Endothelial cell of umbilical vein (primary cell): ENCODE measurements at regions not wholly inside any gene's neighbourhood (a gene's known extent, or its start where the extent isn't known, plus 50 kb on each side); places are given as distances from the start of the nearest gene placed in this dataset.
"Not testable (repeated sequence)": the region's sequence is repeated elsewhere in the genome, so short reads cannot be mapped to it uniquely, and the experiment has no call there.

Experiments used
- BruUV-seq: library from RNA; stranded (reverse); fragments of 400-500 nt; replicated peaks from 2 replicates; lab custom pipeline; 2021; lab: Mats Ljungman, UMichigan
- CTCF ChIA-PET: fragments of 300-600, 350-600 bp; sonication (Branson Sonifier 250); formaldehyde crosslinking; loops from one replicate; lab custom pipeline; 2021; ENCODE audit warnings: antibody characterized with exemption, inconsistent platforms; lab: Charles Lee
- POLR2A ChIA-PET: fragments of 300-600, 350-600 bp; sonication (Branson Sonifier 250); formaldehyde crosslinking; loops from one replicate; lab custom pipeline; 2021; ENCODE audit warnings: antibody characterized with exemption, inconsistent platforms; lab: Charles Lee
- DNase-seq: peaks from one replicate; pipeline ENCODE4 v3.0.0-alpha.2; 2011; ENCODE audit warnings: low read depth, low spot score
- FAIRE-seq: peaks from 2 replicates; lab custom pipeline; 2011; peaks lifted over from hg19 to GRCh38; lab: Jason Lieb, UNC
- H2AFZ ChIP-seq: 2 replicates; pipeline ENCODE4 v1.6.0; 2012; ENCODE audit warnings: low read depth, low read length, control low read depth, inconsistent platforms
- H3K27ac ChIP-seq: 2 replicates; pipeline ENCODE4 v1.5.1; 2011; ENCODE audit warnings: low read depth, mild to moderate bottlenecking, control low read depth, low read length, moderate library complexity; ENCODE audit not compliant: insufficient read depth
- H3K27me3 ChIP-seq, 2 experiments: 2 replicates each; pipeline versions ENCODE4 v1.6.0 to v1.6.1; 2011; ENCODE audit warnings: low read length in 2 of 2, mixed read lengths in 1 of 2; ENCODE audit not compliant: control insufficient read depth in 2 of 2, insufficient read depth in 2 of 2
- H3K36me3 ChIP-seq, 2 experiments: 2 replicates in 1 of 2; 3 replicates in 1 of 2; pipeline ENCODE4 v1.5.1; 2011; ENCODE audit warnings: low read length in 2 of 2, mild to moderate bottlenecking in 1 of 2, moderate library complexity in 1 of 2; ENCODE audit not compliant: control insufficient read depth in 2 of 2, insufficient read depth in 2 of 2; ENCODE audit errors: extremely low read depth in 1 of 2
- H3K4me1 ChIP-seq: 3 replicates; pipeline ENCODE4 v1.5.1; 2011; ENCODE audit warnings: mild to moderate bottlenecking, low read length; ENCODE audit not compliant: control insufficient read depth, insufficient read depth; ENCODE audit errors: extremely low read depth
- H3K4me2 ChIP-seq: 2 replicates; pipeline ENCODE4 v1.6.1; 2011; ENCODE audit warnings: low read length, control low read depth, mixed read lengths; ENCODE audit not compliant: insufficient read depth
- H3K4me3 ChIP-seq, 3 experiments: fragments of 200-600 bp in 1 of 3; sonication (generic), shearing (Covaris generic) in 1 of 3; replicated peaks in 1 of 3; 2 replicates each; pipeline ENCODE4 v1.5.1; 2011 to 2016; ENCODE audit warnings: control low read depth in 3 of 3, low read length in 3 of 3, mild to moderate bottlenecking in 2 of 3, inconsistent platforms in 1 of 3, low read depth in 1 of 3, moderate library complexity in 1 of 3; ENCODE audit not compliant: insufficient read depth in 1 of 3
- H3K79me2 ChIP-seq: 2 replicates; pipeline ENCODE4 v1.6.0; 2012; ENCODE audit warnings: low read length, inconsistent platforms; ENCODE audit not compliant: control insufficient read depth, insufficient read depth
- H3K9ac ChIP-seq: replicated peaks from 2 replicates; pipeline ENCODE3; 2011; ENCODE audit warnings: low read length, control low read depth; ENCODE audit not compliant: insufficient read depth; ENCODE audit errors: extremely low read depth
- H3K9me1 ChIP-seq: replicated peaks from 3 replicates; pipeline ENCODE4 v1.6.0; 2011; ENCODE audit warnings: mild to moderate bottlenecking, low read length; ENCODE audit not compliant: control insufficient read depth, insufficient read depth; ENCODE audit errors: extremely low read depth
- H3K9me3 ChIP-seq: replicated peaks from 2 replicates; pipeline ENCODE4 v1.5.1; 2012; ENCODE audit warnings: low read length, inconsistent platforms; ENCODE audit not compliant: control insufficient read depth, insufficient read depth
- H4K20me1 ChIP-seq: replicated peaks from 2 replicates; pipeline ENCODE3; 2011; ENCODE audit warnings: mild to moderate bottlenecking, low read length; ENCODE audit not compliant: control insufficient read depth, insufficient read depth; ENCODE audit errors: extremely low read depth
- EZH2 ChIP-seq: IDR thresholded peaks from 2 replicates; pipeline ENCODE4 v1.6.1; 2012; ENCODE audit warnings: borderline replicate concordance, low read depth, mild to moderate bottlenecking, moderate library complexity, low read length, inconsistent platforms; ENCODE audit not compliant: severe bottlenecking
- FOS ChIP-seq: IDR thresholded peaks from 2 replicates; pipeline ENCODE4 v1.6.1; 2011; ENCODE audit warnings: mild to moderate bottlenecking, low read length, moderate library complexity, borderline replicate concordance; ENCODE audit not compliant: insufficient read depth
- GATA2 ChIP-seq: IDR thresholded peaks from 2 replicates; pipeline ENCODE4 v1.7.0; 2011; ENCODE audit warnings: low read depth, mild to moderate bottlenecking, moderate library complexity, mixed read lengths, low read length; ENCODE audit not compliant: insufficient read length, insufficient read depth
- JUN ChIP-seq: IDR thresholded peaks from 2 replicates; pipeline ENCODE4 v1.6.1; 2011; ENCODE audit warnings: borderline replicate concordance, low read depth; ENCODE audit not compliant: insufficient read length, insufficient read depth
- MAX ChIP-seq: IDR thresholded peaks from 2 replicates; pipeline ENCODE4 v1.6.1; 2011; ENCODE audit not compliant: insufficient read depth, insufficient read length
- MYC ChIP-seq: IDR thresholded peaks from one replicate; pipeline ENCODE4 v1.6.1; 2011; ENCODE audit warnings: mild to moderate bottlenecking, low read depth, low read length
- POLR2A ChIP-seq: IDR thresholded peaks from 2 replicates; pipeline ENCODE4 v1.6.1; 2012; ENCODE audit warnings: low read depth, mild to moderate bottlenecking, control low read depth, low read length
- POLR2AphosphoS5 ChIP-seq: IDR thresholded peaks from 2 replicates; pipeline ENCODE4 v1.6.1; 2012; ENCODE audit warnings: low read depth, mild to moderate bottlenecking, control low read depth, low read length, moderate library complexity; ENCODE audit not compliant: insufficient read depth
- dilution Hi-C: fragments of 300-500 bp; cut with MboI; formaldehyde crosslinking; loops from one replicate; pipeline ENCODE4 v1.15.0; 2019; ENCODE audit warnings: low sequenced_read_pairs; ENCODE audit not compliant: extremely low pct_ligation_motif_present
- intact Hi-C: fragments of 100-400 bp; cut with micrococcal nuclease; formaldehyde crosslinking; loops from one replicate; pipeline ENCODE4 v1.10.0; 2022
- TF ChIP-seq, protein P1 (sequence below), 2 donors: IDR thresholded peaks; 1 replicate in 1 of 2; 2 replicates in 1 of 2; pipeline ENCODE4 v1.5.1; 2011; ENCODE audit warnings: low read length in 2 of 2, mild to moderate bottlenecking in 2 of 2, moderate library complexity in 2 of 2, control low read depth in 1 of 2, inconsistent platforms in 1 of 2, low read depth in 1 of 2; ENCODE audit not compliant: insufficient read depth in 1 of 2; ENCODE audit errors: extremely low read depth in 1 of 2

- TF ChIP-seq POLR2A (no peak), EZH2 (no peak), POLR2AphosphoS5 (no peak), FOS (no peak), JUN (no peak), MYC (no peak), GATA2 (no peak), MAX (no peak)
- TF ChIP-seq, protein P1, sequence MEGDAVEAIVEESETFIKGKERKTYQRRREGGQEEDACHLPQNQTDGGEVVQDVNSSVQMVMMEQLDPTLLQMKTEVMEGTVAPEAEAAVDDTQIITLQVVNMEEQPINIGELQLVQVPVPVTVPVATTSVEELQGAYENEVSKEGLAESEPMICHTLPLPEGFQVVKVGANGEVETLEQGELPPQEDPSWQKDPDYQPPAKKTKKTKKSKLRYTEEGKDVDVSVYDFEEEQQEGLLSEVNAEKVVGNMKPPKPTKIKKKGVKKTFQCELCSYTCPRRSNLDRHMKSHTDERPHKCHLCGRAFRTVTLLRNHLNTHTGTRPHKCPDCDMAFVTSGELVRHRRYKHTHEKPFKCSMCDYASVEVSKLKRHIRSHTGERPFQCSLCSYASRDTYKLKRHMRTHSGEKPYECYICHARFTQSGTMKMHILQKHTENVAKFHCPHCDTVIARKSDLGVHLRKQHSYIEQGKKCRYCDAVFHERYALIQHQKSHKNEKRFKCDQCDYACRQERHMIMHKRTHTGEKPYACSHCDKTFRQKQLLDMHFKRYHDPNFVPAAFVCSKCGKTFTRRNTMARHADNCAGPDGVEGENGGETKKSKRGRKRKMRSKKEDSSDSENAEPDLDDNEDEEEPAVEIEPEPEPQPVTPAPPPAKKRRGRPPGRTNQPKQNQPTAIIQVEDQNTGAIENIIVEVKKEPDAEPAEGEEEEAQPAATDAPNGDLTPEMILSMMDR (IDR thresholded peaks at IDR 0.05; ENCODE audit: extremely low read depth in 1 of 2, insufficient read depth in 1 of 2, low read depth in 1 of 2, low read length in 2 of 2), result no peak
- intact Hi-C loops (no loop called here), dilution Hi-C loops (no loop called here)
- Histone ChIP-seq H3K4me3 (no peak overlapping the region), H3K9me3 (no peaks in the 10 kb centered on the region), H3K9ac (no peak overlapping the region), H3K27me3 (no peaks in the 10 kb centered on the region), H4K20me1 (no peaks in the 10 kb centered on the region), H3K79me2 (no peaks in the 10 kb centered on the region), H3K27ac (no peak overlapping the region), H3K4me1 (no peaks in the 10 kb centered on the region), H3K36me3 (no peaks in the 10 kb centered on the region), H3K9me1 (no peaks in the 10 kb centered on the region), H3K4me2 (no peak overlapping the region), H2AFZ (no peak overlapping the region)
- POLR2A ChIA-PET, result no interaction called here
- DNase-seq (no peak), FAIRE-seq (no peak)
- BruUV-seq, result no TSS peak
- CTCF ChIA-PET, result interaction anchor here (0.8 kb wide), 1 partner anchor 78 kb away, joined by 3 read pairs; no protein-coding TSS in a partner anchor
These were observed 338.2 kb upstream of the TNRC6C start for GRCh38 chr17:77620282-77620681.

GRCh38 chr17:77622084-77622483 lies 336.4 kb upstream of the TNRC6C start:
- H3K27ac ChIP-seq, H3K9me1 ChIP-seq, intact Hi-C loops, H4K20me1 ChIP-seq, H3K4me1 ChIP-seq, DNase-seq, FAIRE-seq, H3K27me3 ChIP-seq, H3K4me3 ChIP-seq, BruUV-seq, H3K4me2 ChIP-seq, H3K36me3 ChIP-seq, dilution Hi-C loops, H3K9me3 ChIP-seq, H3K79me2 ChIP-seq, POLR2A ChIA-PET, CTCF ChIA-PET, H2AFZ ChIP-seq, H3K9ac ChIP-seq: not testable (repeated sequence)
